ENCODE measurements at regions not wholly inside any gene's neighbourhood (a gene's known extent, or its start where the extent isn't known, plus 50 kb on each side); places are given as distances from the start of the nearest gene placed in this dataset.

DNA sequence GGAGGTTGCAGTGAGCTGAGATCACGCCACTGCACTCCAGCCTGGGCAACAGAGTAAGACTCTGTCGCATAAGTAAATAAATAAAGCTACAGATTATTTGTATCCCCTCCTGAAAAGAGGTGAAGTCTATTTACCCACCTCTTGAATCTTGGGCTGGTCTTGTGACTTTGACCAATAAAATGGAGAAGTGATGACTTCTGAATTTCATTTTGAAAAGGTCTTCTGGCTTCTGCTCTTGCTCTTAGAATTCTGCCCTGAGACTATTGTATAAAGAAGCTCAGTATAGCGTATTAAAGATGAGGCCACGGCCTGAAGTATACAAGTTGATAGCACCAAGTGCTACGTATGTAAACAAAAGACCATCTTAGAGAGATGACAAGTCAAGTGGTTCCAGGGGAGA is 88.3 kb upstream of the AMN1 start:
- Mint-ChIP-seq H3K4me1 (peaks cover 36% of the 10 kb centered on the region), H3K27ac (peak overlapping the region; percentile 79), H3K4me3 (no peak overlapping the region), H3K27me3 (no peaks in the 10 kb centered on the region), H3K9me3 (ENCODE audit: insufficient read depth) (no peaks in the 10 kb centered on the region)
- DNase-seq = no peak
- H3K9ac ChIP-seq (ENCODE audit: low read length) = no peak overlapping the region
- CTCF ChIA-PET = interaction anchor here (0.6 to 1.0 kb wide), 3 partner anchors 10 to 157 kb away, joined by 3 to 4 read pairs (median 4); no protein-coding TSS in a partner anchor
- H3K4me2 ChIP-seq (replicated peaks; ENCODE audit: low read depth, low read length, poor library complexity, severe bottlenecking) = no peak overlapping the region
- H3K27ac ChIP-seq (ENCODE audit: low read length in 2 of 2) = peak overlapping the region in 1 of 2 donors; percentile 25
- peaks cover 0 to 3% (median 1%) of the 10 kb centered on the region in 3 donors for H3K9me3 ChIP-seq (ENCODE audit: control extremely low read depth in 1 of 3, control insufficient read depth in 2 of 3, insufficient read depth in 1 of 3, low read length in 2 of 3)
- no peaks in the 10 kb centered on the region for H3K79me2 ChIP-seq (ENCODE audit: control insufficient read depth, insufficient read depth, low read length)
- WGBS (ENCODE audit: insufficient coverage) = no CpG with 5 or more reads among the region's 5 CpGs
- no peaks in the 10 kb centered on the region for H3K27me3 ChIP-seq (replicated peaks in 1 of 4; ENCODE audit: control extremely low read depth in 1 of 4, control insufficient read depth in 3 of 4, insufficient read depth in 4 of 4, low read length in 3 of 4)
- intact Hi-C loops (cut with micrococcal nuclease) = no loop called here
- no peaks in the 10 kb centered on the region for H3K36me3 ChIP-seq (replicated peaks in 1 of 2; ENCODE audit: control extremely low read depth in 1 of 2, control insufficient read depth in 1 of 2, extremely low read depth in 1 of 2, insufficient read depth in 2 of 2, low read length in 1 of 2)
- ATAC-seq (ENCODE audit: low read depth) = peak; percentile 31
- H3K4me1 ChIP-seq (ENCODE audit: control insufficient read depth in 2 of 2, insufficient read depth in 2 of 2, low read length in 2 of 2) = peaks cover 18 to 21% of the 10 kb centered on the region in 2 donors
- peak overlapping the region; percentile 5 for H2AFZ ChIP-seq (ENCODE audit: insufficient read depth, low read depth, low read length, poor library complexity, severe bottlenecking)
- no peak for TF ChIP-seq EZH2 (IDR thresholded peaks at IDR 0.05; ENCODE audit: borderline replicate concordance, insufficient read depth, low read depth, low read length, poor library complexity, severe bottlenecking)
- TF ChIP-seq, protein P1, sequence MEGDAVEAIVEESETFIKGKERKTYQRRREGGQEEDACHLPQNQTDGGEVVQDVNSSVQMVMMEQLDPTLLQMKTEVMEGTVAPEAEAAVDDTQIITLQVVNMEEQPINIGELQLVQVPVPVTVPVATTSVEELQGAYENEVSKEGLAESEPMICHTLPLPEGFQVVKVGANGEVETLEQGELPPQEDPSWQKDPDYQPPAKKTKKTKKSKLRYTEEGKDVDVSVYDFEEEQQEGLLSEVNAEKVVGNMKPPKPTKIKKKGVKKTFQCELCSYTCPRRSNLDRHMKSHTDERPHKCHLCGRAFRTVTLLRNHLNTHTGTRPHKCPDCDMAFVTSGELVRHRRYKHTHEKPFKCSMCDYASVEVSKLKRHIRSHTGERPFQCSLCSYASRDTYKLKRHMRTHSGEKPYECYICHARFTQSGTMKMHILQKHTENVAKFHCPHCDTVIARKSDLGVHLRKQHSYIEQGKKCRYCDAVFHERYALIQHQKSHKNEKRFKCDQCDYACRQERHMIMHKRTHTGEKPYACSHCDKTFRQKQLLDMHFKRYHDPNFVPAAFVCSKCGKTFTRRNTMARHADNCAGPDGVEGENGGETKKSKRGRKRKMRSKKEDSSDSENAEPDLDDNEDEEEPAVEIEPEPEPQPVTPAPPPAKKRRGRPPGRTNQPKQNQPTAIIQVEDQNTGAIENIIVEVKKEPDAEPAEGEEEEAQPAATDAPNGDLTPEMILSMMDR (IDR thresholded peaks at IDR 0.05) = no peak
- H3K4me3 ChIP-seq (ENCODE audit: control extremely low read depth in 1 of 5, extremely low read depth in 1 of 5, insufficient read depth in 1 of 5, low read depth in 2 of 5, low read length in 4 of 5) = no peak overlapping the region
- no peaks in the 10 kb centered on the region for H4K20me1 ChIP-seq (ENCODE audit: control insufficient read depth, insufficient read depth, low read length, poor library complexity, severe bottlenecking)
- POLR2A ChIA-PET = interaction anchor here (0.6 kb wide), 1 partner anchor 290 kb away, joined by 3 read pairs; no protein-coding TSS in a partner anchor

DNA sequence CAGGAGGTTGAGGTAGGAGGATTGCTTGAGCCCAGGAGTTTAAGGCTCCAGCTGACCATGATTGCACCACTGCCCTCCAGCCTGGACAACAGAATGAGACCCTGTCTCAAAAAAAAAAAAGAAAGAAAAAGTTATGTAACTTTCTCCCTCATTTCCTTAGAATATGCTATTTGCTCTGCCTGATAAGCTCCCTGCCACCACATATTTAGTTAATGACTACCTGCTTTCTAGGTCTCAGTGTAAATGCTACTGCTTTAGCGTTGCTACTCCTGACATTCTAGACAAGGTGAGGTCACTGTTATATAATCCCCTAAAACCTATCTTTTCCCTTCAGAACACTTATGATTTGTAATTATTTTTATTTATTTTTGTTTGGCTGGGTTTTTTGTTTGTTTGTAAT is 86.3 kb upstream of the AMN1 start:
- H2AFZ ChIP-seq (ENCODE audit: insufficient read depth, low read depth, low read length, poor library complexity, severe bottlenecking) = no peak overlapping the region
- no peaks in the 10 kb centered on the region for H3K36me3 ChIP-seq (replicated peaks in 1 of 2; ENCODE audit: control extremely low read depth in 1 of 2, control insufficient read depth in 1 of 2, extremely low read depth in 1 of 2, insufficient read depth in 2 of 2, low read length in 1 of 2)
- H3K4me1 Mint-ChIP-seq = peaks cover 33% of the 10 kb centered on the region
- WGBS (ENCODE audit: insufficient coverage) = no CpG with 5 or more reads among the region's 1 CpG
- ATAC-seq (ENCODE audit: low read depth) (no peak), DNase-seq (no peak)
- H3K79me2 ChIP-seq (ENCODE audit: control insufficient read depth, insufficient read depth, low read length) = no peaks in the 10 kb centered on the region
- H4K20me1 ChIP-seq (ENCODE audit: control insufficient read depth, insufficient read depth, low read length, poor library complexity, severe bottlenecking) = no peaks in the 10 kb centered on the region
- H3K4me3 Mint-ChIP-seq = no peak overlapping the region
- TF ChIP-seq, protein P1 (IDR thresholded peaks at IDR 0.05) = no peak
- no peak for TF ChIP-seq EZH2 (IDR thresholded peaks at IDR 0.05; ENCODE audit: borderline replicate concordance, insufficient read depth, low read depth, low read length, poor library complexity, severe bottlenecking)
- no peak overlapping the region for H3K4me3 ChIP-seq (ENCODE audit: control extremely low read depth in 1 of 5, extremely low read depth in 1 of 5, insufficient read depth in 1 of 5, low read depth in 2 of 5, low read length in 4 of 5)
- H3K9me3 ChIP-seq (ENCODE audit: control extremely low read depth in 1 of 3, control insufficient read depth in 2 of 3, insufficient read depth in 1 of 3, low read length in 2 of 3) = peaks cover 0 to 3% (median 1%) of the 10 kb centered on the region in 3 donors
- H3K27ac ChIP-seq (ENCODE audit: low read length in 2 of 2) = no peak overlapping the region
- no peaks in the 10 kb centered on the region for H3K9me3 Mint-ChIP-seq (ENCODE audit: insufficient read depth)
- no peak overlapping the region for H3K9ac ChIP-seq (ENCODE audit: low read length)
- H3K27me3 Mint-ChIP-seq = no peaks in the 10 kb centered on the region
- H3K27me3 ChIP-seq (replicated peaks in 1 of 4; ENCODE audit: control extremely low read depth in 1 of 4, control insufficient read depth in 3 of 4, insufficient read depth in 4 of 4, low read length in 3 of 4) = no peaks in the 10 kb centered on the region
- no peak overlapping the region for H3K4me2 ChIP-seq (replicated peaks; ENCODE audit: low read depth, low read length, poor library complexity, severe bottlenecking)
- peak overlapping the region; percentile 28 for H3K27ac Mint-ChIP-seq
- intact Hi-C loops (cut with micrococcal nuclease) = no loop called here
- POLR2A ChIA-PET = no interaction called here
- peaks cover 15 to 31% of the 10 kb centered on the region in 2 donors for H3K4me1 ChIP-seq (ENCODE audit: control insufficient read depth in 2 of 2, insufficient read depth in 2 of 2, low read length in 2 of 2)
- CTCF ChIA-PET = interaction anchor here (1.0 kb wide), 1 partner anchor 132 kb away, joined by 4 read pairs; no protein-coding TSS in a partner anchor

Measured in B cell (primary cell).